ENCODE measurements at regions not wholly inside any gene's neighbourhood (a gene's known extent, or its start where the extent isn't known, plus 50 kb on each side); places are given as distances from the start of the nearest gene placed in this dataset.
A peak's percentile ranks its signal among the peaks of the same experiment; 100 is the strongest.
"Not testable (repeated sequence)": the region's sequence is repeated elsewhere in the genome, so short reads cannot be mapped to it uniquely, and the experiment has no call there.

GRCh38 chr13:16008271-16008670 is 3173.4 kb downstream of the TUBA3C start:
- H3K27me3 ChIP-seq (ENCODE audit: control insufficient read depth in 2 of 2, insufficient read depth in 2 of 2, low read length in 2 of 2); H3K4me1 ChIP-seq (replicated peaks in 1 of 2; ENCODE audit: control insufficient read depth in 2 of 2, insufficient read depth in 2 of 2, low read length in 2 of 2); ATAC-seq; H3K36me3 ChIP-seq (ENCODE audit: control insufficient read depth, insufficient read depth, low read length); FAIRE-seq; H3K4me3 ChIP-seq; H2AFZ ChIP-seq (ENCODE audit: low read depth, low read length); H3K9ac ChIP-seq (ENCODE audit: insufficient read depth in 1 of 2, low read depth in 2 of 2, low read length in 2 of 2); POLR2A ChIA-PET; in situ Hi-C loops (cut with MboI); DNase-seq (ENCODE audit: extremely low read depth in 1 of 4, low spot score in 3 of 4); H3K79me2 ChIP-seq (ENCODE audit: control insufficient read depth, insufficient read depth, low read length); H3K27ac ChIP-seq (ENCODE audit: extremely low read depth, low read depth, low read length); H4K20me1 ChIP-seq (replicated peaks; ENCODE audit: control insufficient read depth, insufficient read depth, low read length); CTCF ChIA-PET (ENCODE audit: low intra/inter-chr PET ratio); intact Hi-C loops (cut with micrococcal nuclease); H3K9me1 ChIP-seq (ENCODE audit: control insufficient read depth, insufficient read depth, low read length); H3K4me2 ChIP-seq (ENCODE audit: insufficient read depth, low read length); H3K9me3 ChIP-seq (replicated peaks; ENCODE audit: control insufficient read depth, insufficient read depth, low read depth, low read length); BruUV-seq (replicated peaks): not testable (repeated sequence)
- TF ChIP-seq ZNF507 (tag; conservative IDR thresholded peaks at IDR 0.05), result 0 out of 2 replicates have a peak, but pooled peaks have one; percentile 18
- TF ChIP-seq, protein P1, sequence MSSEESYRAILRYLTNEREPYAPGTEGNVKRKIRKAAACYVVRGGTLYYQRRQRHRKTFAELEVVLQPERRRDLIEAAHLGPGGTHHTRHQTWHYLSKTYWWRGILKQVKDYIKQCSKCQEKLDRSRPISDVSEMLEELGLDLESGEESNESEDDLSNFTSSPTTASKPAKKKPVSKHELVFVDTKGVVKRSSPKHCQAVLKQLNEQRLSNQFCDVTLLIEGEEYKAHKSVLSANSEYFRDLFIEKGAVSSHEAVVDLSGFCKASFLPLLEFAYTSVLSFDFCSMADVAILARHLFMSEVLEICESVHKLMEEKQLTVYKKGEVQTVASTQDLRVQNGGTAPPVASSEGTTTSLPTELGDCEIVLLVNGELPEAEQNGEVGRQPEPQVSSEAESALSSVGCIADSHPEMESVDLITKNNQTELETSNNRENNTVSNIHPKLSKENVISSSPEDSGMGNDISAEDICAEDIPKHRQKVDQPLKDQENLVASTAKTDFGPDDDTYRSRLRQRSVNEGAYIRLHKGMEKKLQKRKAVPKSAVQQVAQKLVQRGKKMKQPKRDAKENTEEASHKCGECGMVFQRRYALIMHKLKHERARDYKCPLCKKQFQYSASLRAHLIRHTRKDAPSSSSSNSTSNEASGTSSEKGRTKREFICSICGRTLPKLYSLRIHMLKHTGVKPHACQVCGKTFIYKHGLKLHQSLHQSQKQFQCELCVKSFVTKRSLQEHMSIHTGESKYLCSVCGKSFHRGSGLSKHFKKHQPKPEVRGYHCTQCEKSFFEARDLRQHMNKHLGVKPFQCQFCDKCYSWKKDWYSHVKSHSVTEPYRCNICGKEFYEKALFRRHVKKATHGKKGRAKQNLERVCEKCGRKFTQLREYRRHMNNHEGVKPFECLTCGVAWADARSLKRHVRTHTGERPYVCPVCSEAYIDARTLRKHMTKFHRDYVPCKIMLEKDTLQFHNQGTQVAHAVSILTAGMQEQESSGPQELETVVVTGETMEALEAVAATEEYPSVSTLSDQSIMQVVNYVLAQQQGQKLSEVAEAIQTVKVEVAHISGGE (CRISPR knock-in tag; IDR thresholded peaks at IDR 0.05), result peak in 1 of 3 experiments; percentile 50; a peak in 1 of 6 replicates
- WGBS (ENCODE audit: insufficient coverage, low coverage, missing lambda C conversion rate), result under 1% methylated on average over 2 of the region's 2 CpGs
